ENCODE measurements at regions not wholly inside any gene's neighbourhood (a gene's known extent, or its start where the extent isn't known, plus 50 kb on each side); places are given as distances from the start of the nearest gene placed in this dataset.

DNA sequence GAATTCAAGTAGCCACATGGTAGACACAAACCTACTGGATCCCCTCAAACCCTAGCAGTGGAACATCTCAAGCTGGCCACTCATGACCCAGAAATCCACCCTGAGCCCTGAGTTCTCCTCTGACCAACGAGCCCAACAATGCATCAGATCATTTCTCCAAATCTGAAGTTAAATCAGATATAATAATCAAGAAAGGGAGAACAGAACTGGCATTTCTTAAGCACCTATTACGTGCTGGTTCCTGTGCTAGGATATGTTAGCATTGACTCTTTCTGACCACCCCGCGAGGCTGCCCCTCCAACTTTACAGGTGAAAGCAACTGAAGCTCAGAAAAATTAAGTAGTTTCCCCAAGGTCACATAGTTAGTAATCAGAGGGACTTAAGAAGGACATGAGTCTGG, 51.5 kb upstream of the CCDC174 start:
- TF ChIP-seq, protein P1, sequence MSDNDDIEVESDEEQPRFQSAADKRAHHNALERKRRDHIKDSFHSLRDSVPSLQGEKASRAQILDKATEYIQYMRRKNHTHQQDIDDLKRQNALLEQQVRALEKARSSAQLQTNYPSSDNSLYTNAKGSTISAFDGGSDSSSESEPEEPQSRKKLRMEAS (IDR thresholded peaks at IDR 0.05) = no peak
- TF ChIP-seq CREB1 (IDR thresholded peaks at IDR 0.05; ENCODE audit: low read depth) (no peak), CEBPB (IDR thresholded peaks at IDR 0.05) (no peak), ZBTB7A (IDR thresholded peaks at IDR 0.05; ENCODE audit: low read depth) (no peak), NFIC (IDR thresholded peaks at IDR 0.05) (no peak), YY1 (IDR thresholded peaks at IDR 0.05; ENCODE audit: low read depth) (no peak), TEAD4 (IDR thresholded peaks at IDR 0.05) (no peak), TAF1 (IDR thresholded peaks at IDR 0.05; ENCODE audit: low read depth) (no peak), EGR1 (IDR thresholded peaks at IDR 0.05) (no peak), FOXM1 (IDR thresholded peaks at IDR 0.05; ENCODE audit: borderline replicate concordance, low read depth) (no peak)
- TF ChIP-seq, protein P2, sequence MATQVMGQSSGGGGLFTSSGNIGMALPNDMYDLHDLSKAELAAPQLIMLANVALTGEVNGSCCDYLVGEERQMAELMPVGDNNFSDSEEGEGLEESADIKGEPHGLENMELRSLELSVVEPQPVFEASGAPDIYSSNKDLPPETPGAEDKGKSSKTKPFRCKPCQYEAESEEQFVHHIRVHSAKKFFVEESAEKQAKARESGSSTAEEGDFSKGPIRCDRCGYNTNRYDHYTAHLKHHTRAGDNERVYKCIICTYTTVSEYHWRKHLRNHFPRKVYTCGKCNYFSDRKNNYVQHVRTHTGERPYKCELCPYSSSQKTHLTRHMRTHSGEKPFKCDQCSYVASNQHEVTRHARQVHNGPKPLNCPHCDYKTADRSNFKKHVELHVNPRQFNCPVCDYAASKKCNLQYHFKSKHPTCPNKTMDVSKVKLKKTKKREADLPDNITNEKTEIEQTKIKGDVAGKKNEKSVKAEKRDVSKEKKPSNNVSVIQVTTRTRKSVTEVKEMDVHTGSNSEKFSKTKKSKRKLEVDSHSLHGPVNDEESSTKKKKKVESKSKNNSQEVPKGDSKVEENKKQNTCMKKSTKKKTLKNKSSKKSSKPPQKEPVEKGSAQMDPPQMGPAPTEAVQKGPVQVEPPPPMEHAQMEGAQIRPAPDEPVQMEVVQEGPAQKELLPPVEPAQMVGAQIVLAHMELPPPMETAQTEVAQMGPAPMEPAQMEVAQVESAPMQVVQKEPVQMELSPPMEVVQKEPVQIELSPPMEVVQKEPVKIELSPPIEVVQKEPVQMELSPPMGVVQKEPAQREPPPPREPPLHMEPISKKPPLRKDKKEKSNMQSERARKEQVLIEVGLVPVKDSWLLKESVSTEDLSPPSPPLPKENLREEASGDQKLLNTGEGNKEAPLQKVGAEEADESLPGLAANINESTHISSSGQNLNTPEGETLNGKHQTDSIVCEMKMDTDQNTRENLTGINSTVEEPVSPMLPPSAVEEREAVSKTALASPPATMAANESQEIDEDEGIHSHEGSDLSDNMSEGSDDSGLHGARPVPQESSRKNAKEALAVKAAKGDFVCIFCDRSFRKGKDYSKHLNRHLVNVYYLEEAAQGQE (IDR thresholded peaks at IDR 0.05; ENCODE audit: low read depth) = no peak

DNA sequence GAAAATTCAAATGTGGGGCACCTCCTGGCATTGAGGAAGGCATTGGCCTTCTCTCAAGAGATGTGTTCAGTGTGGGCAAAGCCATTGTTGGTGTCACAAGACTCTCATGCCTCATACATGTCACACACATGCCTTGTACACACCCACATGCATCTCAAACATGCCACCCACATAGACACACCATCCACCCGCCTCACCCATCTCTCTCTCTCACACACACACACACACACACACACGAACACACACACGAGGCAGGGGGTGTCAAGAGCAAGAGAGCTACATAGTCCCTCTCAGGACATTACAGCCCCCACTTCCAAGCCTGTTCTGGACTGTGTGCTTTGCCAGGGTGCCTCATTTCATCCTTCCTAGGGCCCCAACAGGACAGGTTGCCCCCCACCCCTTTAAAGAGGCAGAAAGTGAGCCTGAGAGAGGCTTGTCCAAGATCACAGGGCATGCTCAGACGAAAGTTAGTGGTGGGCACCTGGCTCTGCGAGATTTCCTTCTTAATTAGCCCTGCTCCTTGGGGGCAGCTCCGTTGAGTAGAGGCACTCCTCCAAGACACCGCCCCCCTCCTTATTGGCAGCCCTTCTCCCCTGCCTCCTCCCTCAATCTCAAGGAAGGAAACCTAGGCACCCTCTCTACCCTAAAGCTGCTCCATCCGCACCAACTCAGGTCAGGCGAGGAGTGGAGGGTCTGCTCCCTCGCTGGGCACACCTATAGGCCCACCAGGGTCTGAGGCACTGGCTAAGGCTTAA, 50.5 kb upstream of the CCDC174 start:
- TF ChIP-seq, protein P3, sequence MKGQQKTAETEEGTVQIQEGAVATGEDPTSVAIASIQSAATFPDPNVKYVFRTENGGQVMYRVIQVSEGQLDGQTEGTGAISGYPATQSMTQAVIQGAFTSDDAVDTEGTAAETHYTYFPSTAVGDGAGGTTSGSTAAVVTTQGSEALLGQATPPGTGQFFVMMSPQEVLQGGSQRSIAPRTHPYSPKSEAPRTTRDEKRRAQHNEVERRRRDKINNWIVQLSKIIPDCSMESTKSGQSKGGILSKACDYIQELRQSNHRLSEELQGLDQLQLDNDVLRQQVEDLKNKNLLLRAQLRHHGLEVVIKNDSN (IDR thresholded peaks at IDR 0.05) = no peak
- TF ChIP-seq NFIC (IDR thresholded peaks at IDR 0.05) = no peak
- TF ChIP-seq YY1 (IDR thresholded peaks at IDR 0.05; ENCODE audit: low read depth) = no peak
- TF ChIP-seq TAF1 (IDR thresholded peaks at IDR 0.05; ENCODE audit: low read depth) = no peak
- no peak for TF ChIP-seq ZBTB7A (IDR thresholded peaks at IDR 0.05; ENCODE audit: low read depth)
- TF ChIP-seq EP300 (IDR thresholded peaks at IDR 0.05; ENCODE audit: borderline replicate concordance) = no peak
- TF ChIP-seq CREB1 (IDR thresholded peaks at IDR 0.05; ENCODE audit: low read depth) = no peak
- no peak for TF ChIP-seq CEBPB (IDR thresholded peaks at IDR 0.05)
- no peak for TF ChIP-seq TCF12 (IDR thresholded peaks at IDR 0.05; ENCODE audit: low read depth)
- TF ChIP-seq EGR1 (IDR thresholded peaks at IDR 0.05) = no peak
- TF ChIP-seq, protein P1 (IDR thresholded peaks at IDR 0.05) = no peak
- TF ChIP-seq FOXM1 (IDR thresholded peaks at IDR 0.05; ENCODE audit: borderline replicate concordance, low read depth) = no peak
- TF ChIP-seq, protein P2 (IDR thresholded peaks at IDR 0.05; ENCODE audit: low read depth) = no peak
- no peak for TF ChIP-seq TEAD4 (IDR thresholded peaks at IDR 0.05)
- no peak for TF ChIP-seq RAD21 (IDR thresholded peaks at IDR 0.05; ENCODE audit: low read depth)

DNA sequence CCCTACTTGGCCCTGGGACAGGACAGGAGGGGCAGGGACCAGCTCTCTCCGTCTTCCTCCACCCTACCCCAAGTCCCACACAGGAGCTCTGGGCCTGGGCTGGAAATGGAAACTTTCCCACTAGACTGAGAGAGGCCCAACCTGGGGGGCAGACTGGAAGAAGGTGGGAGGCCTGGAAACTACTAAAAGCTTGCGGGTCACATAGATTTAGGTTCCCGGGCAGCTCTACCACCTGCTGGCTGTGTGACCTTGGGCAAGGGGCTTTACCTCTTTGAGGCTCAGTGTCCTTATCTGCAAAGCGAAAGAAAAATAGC, 49.9 kb upstream of the CCDC174 start:
- TF ChIP-seq CREB1 (IDR thresholded peaks at IDR 0.05; ENCODE audit: low read depth) = no peak
- TF ChIP-seq ZBTB7A (IDR thresholded peaks at IDR 0.05; ENCODE audit: low read depth) = 0 out of 2 replicates have a peak, but pooled peaks have one; percentile 1

Measured in Ishikawa (cell line).